ENCODE measurements at regions not wholly inside any gene's neighbourhood (a gene's known extent, or its start where the extent isn't known, plus 50 kb on each side); places are given as distances from the start of the nearest gene placed in this dataset.

DNA sequence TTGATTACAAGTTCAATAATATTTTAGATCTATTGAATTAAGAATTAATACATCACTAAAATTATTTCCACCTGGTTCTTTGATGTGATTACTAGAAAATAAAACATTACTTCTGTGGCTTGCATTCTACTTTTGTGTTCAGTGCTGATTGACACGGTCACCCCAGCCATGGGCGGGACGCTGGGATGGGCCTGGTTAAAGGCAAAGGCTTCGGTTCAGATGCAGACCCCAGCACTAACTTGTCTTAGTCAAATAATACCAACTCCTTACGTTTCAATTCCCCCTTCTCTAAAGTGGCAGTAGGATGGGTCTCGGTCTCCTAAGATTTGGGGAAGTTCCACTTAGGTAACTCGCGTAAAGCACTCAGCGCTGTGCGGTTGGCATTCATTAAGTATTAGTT lies 144.9 kb downstream of the URI1 start:
- Histone ChIP-seq H3K27me3 (peaks cover 0 to 2% (median 0%) of the 10 kb centered on the region in 3 donors), H3K4me3 (no peak overlapping the region), H3K9me3 (no peaks in the 10 kb centered on the region), H3K27ac (no peak overlapping the region), H3K36me3 (no peaks in the 10 kb centered on the region), H3K4me1 (no peaks in the 10 kb centered on the region)
- in situ Hi-C loops (cut with MboI; ENCODE audit: low sequenced_read_pairs in 4 of 4) (no loop called here), intact Hi-C loops (cut with DNase I; ENCODE audit: low total_unique reads) (no loop called here)
- no peak for DNase-seq
- no peak for TF ChIP-seq POLR2A (IDR thresholded peaks at IDR 0.05)
- TF ChIP-seq, protein P1, sequence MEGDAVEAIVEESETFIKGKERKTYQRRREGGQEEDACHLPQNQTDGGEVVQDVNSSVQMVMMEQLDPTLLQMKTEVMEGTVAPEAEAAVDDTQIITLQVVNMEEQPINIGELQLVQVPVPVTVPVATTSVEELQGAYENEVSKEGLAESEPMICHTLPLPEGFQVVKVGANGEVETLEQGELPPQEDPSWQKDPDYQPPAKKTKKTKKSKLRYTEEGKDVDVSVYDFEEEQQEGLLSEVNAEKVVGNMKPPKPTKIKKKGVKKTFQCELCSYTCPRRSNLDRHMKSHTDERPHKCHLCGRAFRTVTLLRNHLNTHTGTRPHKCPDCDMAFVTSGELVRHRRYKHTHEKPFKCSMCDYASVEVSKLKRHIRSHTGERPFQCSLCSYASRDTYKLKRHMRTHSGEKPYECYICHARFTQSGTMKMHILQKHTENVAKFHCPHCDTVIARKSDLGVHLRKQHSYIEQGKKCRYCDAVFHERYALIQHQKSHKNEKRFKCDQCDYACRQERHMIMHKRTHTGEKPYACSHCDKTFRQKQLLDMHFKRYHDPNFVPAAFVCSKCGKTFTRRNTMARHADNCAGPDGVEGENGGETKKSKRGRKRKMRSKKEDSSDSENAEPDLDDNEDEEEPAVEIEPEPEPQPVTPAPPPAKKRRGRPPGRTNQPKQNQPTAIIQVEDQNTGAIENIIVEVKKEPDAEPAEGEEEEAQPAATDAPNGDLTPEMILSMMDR (IDR thresholded peaks at IDR 0.05 in 4 of 5, conservative IDR thresholded peaks at IDR 0.05 in 1 of 5) = no peak
- no peak for ATAC-seq

DNA sequence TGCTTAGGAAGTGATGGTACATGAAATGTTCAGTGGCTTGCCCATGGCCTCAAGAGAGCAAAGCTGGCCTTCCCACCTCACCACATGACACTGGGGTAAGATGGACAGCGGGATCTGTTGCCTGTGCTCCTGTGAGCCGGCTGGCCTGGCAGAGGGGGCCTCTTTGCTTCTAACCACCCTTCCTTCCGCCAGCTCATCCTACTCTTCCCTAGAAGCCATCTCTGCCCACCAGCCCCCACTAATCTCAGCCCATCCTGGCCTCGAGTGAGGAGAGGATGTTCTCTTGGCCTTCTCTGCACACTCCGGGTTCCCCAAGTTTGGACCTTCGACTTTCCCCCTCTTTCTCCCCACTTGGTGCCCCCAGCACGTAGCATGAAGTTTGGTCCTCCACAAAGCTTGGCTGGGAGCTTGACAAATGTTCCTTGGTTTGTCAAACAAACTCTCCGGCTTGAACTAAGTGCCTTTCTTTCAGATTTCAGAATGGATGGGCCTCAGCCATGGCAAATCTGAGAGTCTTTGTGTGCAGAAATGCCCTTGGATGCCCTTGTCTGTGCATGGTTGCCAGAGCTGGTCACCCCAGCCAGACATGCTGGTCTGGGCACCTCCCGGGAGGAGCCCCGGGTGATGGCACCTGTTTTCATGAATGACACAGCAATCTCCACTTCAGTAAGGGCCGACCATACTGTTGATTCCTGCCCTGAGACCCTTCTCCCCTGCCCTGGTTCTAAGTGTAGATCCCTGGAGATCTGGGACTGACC lies 145.5 kb downstream of the URI1 start:
- Histone ChIP-seq H3K27ac (no peak overlapping the region), H3K4me3 (no peak overlapping the region), H3K9me3 (no peaks in the 10 kb centered on the region), H3K27me3 (no peaks in the 10 kb centered on the region), H3K4me1 (no peaks in the 10 kb centered on the region), H3K36me3 (no peaks in the 10 kb centered on the region)
- DNase-seq (no peak), ATAC-seq (no peak)
- in situ Hi-C loops (cut with MboI; ENCODE audit: low sequenced_read_pairs in 4 of 4) = no loop called here
- TF ChIP-seq POLR2A (IDR thresholded peaks at IDR 0.05) = no peak
- TF ChIP-seq, protein P1 (IDR thresholded peaks at IDR 0.05 in 4 of 5, conservative IDR thresholded peaks at IDR 0.05 in 1 of 5) = no peak
- intact Hi-C loops (cut with DNase I; ENCODE audit: low total_unique reads) = no loop called here

DNA sequence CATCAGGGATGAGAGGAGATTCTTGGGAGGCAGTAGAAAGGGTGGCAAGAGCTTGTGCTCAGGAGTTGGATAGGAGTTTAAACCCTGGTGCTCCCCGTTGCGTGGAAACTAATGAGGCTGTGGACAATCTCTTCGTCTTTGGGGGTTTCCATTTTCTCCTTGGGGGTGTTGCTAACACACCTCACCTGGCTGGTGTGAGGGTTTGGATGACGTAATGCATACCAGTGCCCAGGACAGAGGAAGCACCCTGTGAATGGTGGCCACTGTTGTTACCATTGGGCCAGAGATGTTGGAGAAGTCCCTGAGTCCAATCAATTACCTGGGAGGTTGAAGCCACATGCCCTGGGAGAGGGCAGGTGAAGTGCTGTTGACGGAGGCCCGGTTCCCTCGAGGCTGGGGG lies 146.5 kb downstream of the URI1 start:
- in situ Hi-C loops (cut with MboI; ENCODE audit: low sequenced_read_pairs in 4 of 4) (no loop called here), intact Hi-C loops (cut with DNase I; ENCODE audit: low total_unique reads) (no loop called here)
- H3K4me3 ChIP-seq = no peak overlapping the region
- H3K27ac ChIP-seq = no peak overlapping the region
- no peaks in the 10 kb centered on the region for H3K27me3 ChIP-seq
- TF ChIP-seq, protein P1 (IDR thresholded peaks at IDR 0.05 in 4 of 5, conservative IDR thresholded peaks at IDR 0.05 in 1 of 5) = no peak
- TF ChIP-seq POLR2A (IDR thresholded peaks at IDR 0.05) = no peak
- H3K9me3 ChIP-seq = no peaks in the 10 kb centered on the region
- no peak for DNase-seq
- no peak for ATAC-seq
- no peaks in the 10 kb centered on the region for H3K4me1 ChIP-seq
- H3K36me3 ChIP-seq = no peaks in the 10 kb centered on the region

DNA sequence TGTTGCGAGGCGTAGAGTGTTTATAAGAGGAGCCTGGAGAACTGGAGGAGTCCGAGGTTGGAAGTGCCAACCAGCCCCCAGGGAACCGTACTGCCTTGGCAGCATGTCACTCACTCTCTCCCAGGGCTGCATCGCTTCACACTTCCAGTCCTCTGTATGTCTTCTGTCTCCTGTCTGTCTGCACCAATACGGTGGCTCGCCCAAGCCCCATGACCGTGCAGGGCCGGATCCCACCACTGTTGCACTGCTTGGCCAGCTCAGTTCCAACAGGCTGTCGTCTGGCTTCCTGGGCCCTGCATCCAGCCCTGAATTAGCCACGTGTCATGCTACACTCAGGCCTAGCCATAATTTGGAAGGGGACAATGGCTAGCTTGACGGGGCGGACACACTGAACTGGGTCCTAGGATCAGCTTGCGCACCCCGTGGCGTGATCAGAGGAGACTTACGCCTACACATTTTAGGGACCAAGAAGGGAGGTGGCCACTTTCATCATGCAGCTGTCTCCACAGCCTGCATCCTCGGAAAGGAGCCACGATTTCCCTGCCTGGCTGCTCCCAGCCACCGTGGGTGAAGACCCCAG lies 147.1 kb downstream of the URI1 start:
- no peaks in the 10 kb centered on the region for H3K27me3 ChIP-seq
- no peak overlapping the region for H3K4me3 ChIP-seq
- no peaks in the 10 kb centered on the region for H3K9me3 ChIP-seq
- no peaks in the 10 kb centered on the region for H3K36me3 ChIP-seq
- no peaks in the 10 kb centered on the region for H3K4me1 ChIP-seq
- TF ChIP-seq, protein P1 (IDR thresholded peaks at IDR 0.05 in 4 of 5, conservative IDR thresholded peaks at IDR 0.05 in 1 of 5) = no peak
- no peak for TF ChIP-seq POLR2A (IDR thresholded peaks at IDR 0.05)
- DNase-seq (no peak), ATAC-seq (no peak)
- in situ Hi-C loops (cut with MboI; ENCODE audit: low sequenced_read_pairs in 4 of 4) = no loop called here
- intact Hi-C loops (cut with DNase I; ENCODE audit: low total_unique reads) = no loop called here
- H3K27ac ChIP-seq = no peak overlapping the region

Data from gastrocnemius medialis (tissue), 4 donors.